Liver (tissue), 8 donors: ENCODE measurements at regions not wholly inside any gene's neighbourhood (a gene's known extent, or its start where the extent isn't known, plus 50 kb on each side); places are given as distances from the start of the nearest gene placed in this dataset.

Experiments
- DNase-seq: peaks from one replicate; pipeline ENCODE4 v3.0.0-alpha.2; 2017; ENCODE audit warnings: low spot score
- H3K27ac ChIP-seq, 2 donors: one replicate each; pipeline ENCODE4 v1.7.0; 2013; ENCODE audit warnings: inconsistent platforms in 2 of 2, low read length in 2 of 2, control low read depth in 1 of 2, low read depth in 1 of 2, mild to moderate bottlenecking in 1 of 2
- H3K27me3 ChIP-seq, 4 donors: one replicate each; pipeline versions ENCODE4 v1.6.1 to v1.7.0; 2013; ENCODE audit warnings: low read length in 3 of 4, inconsistent platforms in 1 of 4, mild to moderate bottlenecking in 1 of 4, moderate library complexity in 1 of 4; ENCODE audit not compliant: control insufficient read depth in 4 of 4, insufficient read depth in 4 of 4
- H3K36me3 ChIP-seq, 4 donors: one replicate each; pipeline versions ENCODE4 v1.6.1 to v1.7.0; 2013; ENCODE audit warnings: low read length in 3 of 4, mild to moderate bottlenecking in 3 of 4, low read depth in 1 of 4, moderate library complexity in 1 of 4; ENCODE audit not compliant: control insufficient read depth in 4 of 4, insufficient read depth in 3 of 4
- H3K4me1 ChIP-seq, 4 donors: one replicate each; pipeline versions ENCODE4 v1.6.1 to v1.7.0; 2013; ENCODE audit warnings: low read length in 3 of 4, mild to moderate bottlenecking in 3 of 4, moderate library complexity in 1 of 4; ENCODE audit not compliant: control insufficient read depth in 4 of 4, insufficient read depth in 4 of 4
- H3K4me3 ChIP-seq, 3 donors: one replicate each; pipeline versions ENCODE4 v1.6.1 to v1.7.0; 2013; ENCODE audit warnings: low read length in 3 of 3, control low read depth in 1 of 3, low read depth in 1 of 3, mild to moderate bottlenecking in 1 of 3
- H3K9ac ChIP-seq, 2 donors: one replicate each; pipeline ENCODE4 v1.7.0; 2013; ENCODE audit warnings: low read length in 2 of 2, mild to moderate bottlenecking in 2 of 2, moderate library complexity in 2 of 2, control low read depth in 1 of 2, low read depth in 1 of 2
- H3K9me3 ChIP-seq, 4 donors: one replicate each; pipeline versions ENCODE4 v1.6.1 to v1.7.0; 2013; ENCODE audit warnings: low read length in 3 of 4; ENCODE audit not compliant: control insufficient read depth in 4 of 4
- ATF3 ChIP-seq: IDR thresholded peaks from 2 replicates; pipeline ENCODE4 v1.6.1; 2016; ENCODE audit warnings: antibody characterized with exemption
- EGR1 ChIP-seq, 2 donors: IDR thresholded peaks; 2 replicates each; pipeline ENCODE4 v1.6.1; 2016 to 2018; ENCODE audit warnings: antibody characterized with exemption in 2 of 2, low read depth in 2 of 2
- FOXA1 ChIP-seq: IDR thresholded peaks from 2 replicates; pipeline ENCODE4 v1.6.1; 2016; ENCODE audit warnings: antibody characterized with exemption
- GABPA ChIP-seq, 2 donors: IDR thresholded peaks in 1 of 2; conservative IDR thresholded peaks in 1 of 2; 2 replicates each; pipeline ENCODE4 v1.6.1; 2016; ENCODE audit warnings: antibody characterized with exemption in 2 of 2, mild to moderate bottlenecking in 1 of 2, moderate library complexity in 1 of 2
- HNF4G ChIP-seq: IDR thresholded peaks from 2 replicates; pipeline ENCODE4 v1.6.1; 2016; ENCODE audit warnings: antibody characterized with exemption
- NR2F2 ChIP-seq: IDR thresholded peaks from 2 replicates; pipeline ENCODE4 v1.6.1; 2016; ENCODE audit warnings: antibody characterized with exemption
- RXRA ChIP-seq, 2 donors: IDR thresholded peaks; 2 replicates each; pipeline ENCODE4 v1.6.1; 2017 to 2018; ENCODE audit warnings: antibody characterized with exemption in 2 of 2, mild to moderate bottlenecking in 1 of 2
- SP1 ChIP-seq: IDR thresholded peaks from 2 replicates; pipeline ENCODE4 v1.6.1; 2018; ENCODE audit warnings: antibody characterized with exemption, mild to moderate bottlenecking
- TAF1 ChIP-seq: conservative IDR thresholded peaks from 2 replicates; pipeline ENCODE4 v1.6.1; 2016; ENCODE audit warnings: antibody characterized with exemption, mild to moderate bottlenecking
- YY1 ChIP-seq: IDR thresholded peaks from 2 replicates; pipeline ENCODE4 v1.6.1; 2016; ENCODE audit warnings: antibody characterized with exemption, mild to moderate bottlenecking
- WGBS: extraction: QIAGEN DNeasy Blood & Tissue Kit; methylation state at CpG from one replicate; pipeline ENCODE4 v1.1.7; 2013; 5-methylcytosine and 5-hydroxymethylcytosine counted together
- TF ChIP-seq, protein P1 (sequence below): fragments of 150-350 bp; IDR thresholded peaks from 2 replicates; pipeline ENCODE4 v1.5.1; 2017; ENCODE audit warnings: improper control_type of control experiment, low read depth, low read length; ENCODE audit not compliant: missing input control
- TF ChIP-seq, protein P2 (sequence below): IDR thresholded peaks from 2 replicates; pipeline ENCODE4 v1.6.1; 2016; ENCODE audit warnings: antibody characterized with exemption, mild to moderate bottlenecking
- TF ChIP-seq, protein P3 (sequence below): IDR thresholded peaks from 2 replicates; pipeline ENCODE4 v1.6.1; 2016; ENCODE audit warnings: antibody characterized with exemption
- donor health status: healthy.
- donor health status: healthy.
- donor health status: healthy.
- donor health status: healthy.
- donor health status: healthy.

GRCh38 chr10:28354511-28354910, 51.6 kb upstream of the MPP7 start:
- DNase-seq, result no peak
- TF ChIP-seq, protein P1, sequence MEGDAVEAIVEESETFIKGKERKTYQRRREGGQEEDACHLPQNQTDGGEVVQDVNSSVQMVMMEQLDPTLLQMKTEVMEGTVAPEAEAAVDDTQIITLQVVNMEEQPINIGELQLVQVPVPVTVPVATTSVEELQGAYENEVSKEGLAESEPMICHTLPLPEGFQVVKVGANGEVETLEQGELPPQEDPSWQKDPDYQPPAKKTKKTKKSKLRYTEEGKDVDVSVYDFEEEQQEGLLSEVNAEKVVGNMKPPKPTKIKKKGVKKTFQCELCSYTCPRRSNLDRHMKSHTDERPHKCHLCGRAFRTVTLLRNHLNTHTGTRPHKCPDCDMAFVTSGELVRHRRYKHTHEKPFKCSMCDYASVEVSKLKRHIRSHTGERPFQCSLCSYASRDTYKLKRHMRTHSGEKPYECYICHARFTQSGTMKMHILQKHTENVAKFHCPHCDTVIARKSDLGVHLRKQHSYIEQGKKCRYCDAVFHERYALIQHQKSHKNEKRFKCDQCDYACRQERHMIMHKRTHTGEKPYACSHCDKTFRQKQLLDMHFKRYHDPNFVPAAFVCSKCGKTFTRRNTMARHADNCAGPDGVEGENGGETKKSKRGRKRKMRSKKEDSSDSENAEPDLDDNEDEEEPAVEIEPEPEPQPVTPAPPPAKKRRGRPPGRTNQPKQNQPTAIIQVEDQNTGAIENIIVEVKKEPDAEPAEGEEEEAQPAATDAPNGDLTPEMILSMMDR, result no peak
- no peak for TF ChIP-seq HNF4G
- TF ChIP-seq GABPA (IDR thresholded peaks at IDR 0.05 in 1 of 2, conservative IDR thresholded peaks at IDR 0.05 in 1 of 2), result no peak
- TF ChIP-seq, protein P2, sequence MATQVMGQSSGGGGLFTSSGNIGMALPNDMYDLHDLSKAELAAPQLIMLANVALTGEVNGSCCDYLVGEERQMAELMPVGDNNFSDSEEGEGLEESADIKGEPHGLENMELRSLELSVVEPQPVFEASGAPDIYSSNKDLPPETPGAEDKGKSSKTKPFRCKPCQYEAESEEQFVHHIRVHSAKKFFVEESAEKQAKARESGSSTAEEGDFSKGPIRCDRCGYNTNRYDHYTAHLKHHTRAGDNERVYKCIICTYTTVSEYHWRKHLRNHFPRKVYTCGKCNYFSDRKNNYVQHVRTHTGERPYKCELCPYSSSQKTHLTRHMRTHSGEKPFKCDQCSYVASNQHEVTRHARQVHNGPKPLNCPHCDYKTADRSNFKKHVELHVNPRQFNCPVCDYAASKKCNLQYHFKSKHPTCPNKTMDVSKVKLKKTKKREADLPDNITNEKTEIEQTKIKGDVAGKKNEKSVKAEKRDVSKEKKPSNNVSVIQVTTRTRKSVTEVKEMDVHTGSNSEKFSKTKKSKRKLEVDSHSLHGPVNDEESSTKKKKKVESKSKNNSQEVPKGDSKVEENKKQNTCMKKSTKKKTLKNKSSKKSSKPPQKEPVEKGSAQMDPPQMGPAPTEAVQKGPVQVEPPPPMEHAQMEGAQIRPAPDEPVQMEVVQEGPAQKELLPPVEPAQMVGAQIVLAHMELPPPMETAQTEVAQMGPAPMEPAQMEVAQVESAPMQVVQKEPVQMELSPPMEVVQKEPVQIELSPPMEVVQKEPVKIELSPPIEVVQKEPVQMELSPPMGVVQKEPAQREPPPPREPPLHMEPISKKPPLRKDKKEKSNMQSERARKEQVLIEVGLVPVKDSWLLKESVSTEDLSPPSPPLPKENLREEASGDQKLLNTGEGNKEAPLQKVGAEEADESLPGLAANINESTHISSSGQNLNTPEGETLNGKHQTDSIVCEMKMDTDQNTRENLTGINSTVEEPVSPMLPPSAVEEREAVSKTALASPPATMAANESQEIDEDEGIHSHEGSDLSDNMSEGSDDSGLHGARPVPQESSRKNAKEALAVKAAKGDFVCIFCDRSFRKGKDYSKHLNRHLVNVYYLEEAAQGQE, result no peak
- no peak overlapping the region for H3K27ac ChIP-seq

GRCh38 chr10:28355376-28355775, 52.5 kb upstream of the MPP7 start:
- Histone ChIP-seq H3K4me3 (no peak overlapping the region), H3K9ac (no peak overlapping the region), H3K36me3 (no peaks in the 10 kb centered on the region), H3K4me1 (no peaks in the 10 kb centered on the region), H3K27ac (no peak overlapping the region), H3K9me3 (no peaks in the 10 kb centered on the region), H3K27me3 (no peaks in the 10 kb centered on the region)
- no peak for TF ChIP-seq EGR1 (IDR thresholded peaks at IDR 0.05; ENCODE audit: low read depth in 2 of 2)
- TF ChIP-seq GABPA (IDR thresholded peaks at IDR 0.05 in 1 of 2, conservative IDR thresholded peaks at IDR 0.05 in 1 of 2), result no peak
- TF ChIP-seq ATF3, result no peak
- TF ChIP-seq TAF1, result no peak
- no peak for TF ChIP-seq YY1
- no peak for TF ChIP-seq FOXA1
- TF ChIP-seq, protein P3, sequence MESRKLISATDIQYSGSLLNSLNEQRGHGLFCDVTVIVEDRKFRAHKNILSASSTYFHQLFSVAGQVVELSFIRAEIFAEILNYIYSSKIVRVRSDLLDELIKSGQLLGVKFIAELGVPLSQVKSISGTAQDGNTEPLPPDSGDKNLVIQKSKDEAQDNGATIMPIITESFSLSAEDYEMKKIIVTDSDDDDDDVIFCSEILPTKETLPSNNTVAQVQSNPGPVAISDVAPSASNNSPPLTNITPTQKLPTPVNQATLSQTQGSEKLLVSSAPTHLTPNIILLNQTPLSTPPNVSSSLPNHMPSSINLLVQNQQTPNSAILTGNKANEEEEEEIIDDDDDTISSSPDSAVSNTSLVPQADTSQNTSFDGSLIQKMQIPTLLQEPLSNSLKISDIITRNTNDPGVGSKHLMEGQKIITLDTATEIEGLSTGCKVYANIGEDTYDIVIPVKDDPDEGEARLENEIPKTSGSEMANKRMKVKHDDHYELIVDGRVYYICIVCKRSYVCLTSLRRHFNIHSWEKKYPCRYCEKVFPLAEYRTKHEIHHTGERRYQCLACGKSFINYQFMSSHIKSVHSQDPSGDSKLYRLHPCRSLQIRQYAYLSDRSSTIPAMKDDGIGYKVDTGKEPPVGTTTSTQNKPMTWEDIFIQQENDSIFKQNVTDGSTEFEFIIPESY, result no peak
- TF ChIP-seq, protein P2, result no peak
- TF ChIP-seq NR2F2, result no peak
- TF ChIP-seq HNF4G, result no peak
- TF ChIP-seq, protein P1, result no peak
- TF ChIP-seq RXRA (IDR thresholded peaks at IDR 0.05), result no peak
- no peak for TF ChIP-seq SP1
- no peak for DNase-seq
- 76% methylated on average over 2 of the region's 2 CpGs for WGBS

More at GRCh38 chr10:28354511-28354910, 51.6 kb upstream of the MPP7 start:
- no peaks in the 10 kb centered on the region for H3K36me3 ChIP-seq
- H3K4me1 ChIP-seq, result no peaks in the 10 kb centered on the region
- H3K4me3 ChIP-seq, result no peak overlapping the region
- H3K27me3 ChIP-seq, result no peaks in the 10 kb centered on the region
- no peak overlapping the region for H3K9ac ChIP-seq
- no peaks in the 10 kb centered on the region for H3K9me3 ChIP-seq
- 56% methylated on average over 4 of the region's 4 CpGs for WGBS
